Activated CD8-positive, alpha-beta T cell treated with anti-CD3 and anti-CD28 coated beads for 36 hours (primary cell): ENCODE measurements at regions not wholly inside any gene's neighbourhood (a gene's known extent, or its start where the extent isn't known, plus 50 kb on each side); places are given as distances from the start of the nearest gene placed in this dataset.

ENCODE experiments used
- ATAC-seq: fragments of 200-7000 bp; cut with Tn5 transposase; one replicate; pipeline ENCODE4 v1.10.0; 2021; ENCODE audit warnings: mild to moderate bottlenecking, moderate library complexity
- CTCF ChIA-PET: fragments of 350-600 bp; sonication (Branson Sonifier 250); formaldehyde crosslinking; loops from one replicate; lab custom pipeline; 2021; ENCODE audit warnings: antibody characterized with exemption; lab: Charles Lee
- POLR2A ChIA-PET: fragments of 350-600 bp; sonication (Branson Sonifier 250); formaldehyde crosslinking; loops from one replicate; lab custom pipeline; 2021; ENCODE audit warnings: antibody characterized with exemption; lab: Charles Lee
- DNase-seq: peaks from one replicate; pipeline ENCODE4 v3.0.0-alpha.2; 2020
- H3K27ac Mint-ChIP-seq: one replicate; pipeline ENCODE4 v1.8.0; 2021; ENCODE audit warnings: mild to moderate bottlenecking, mixed read lengths
- H3K27me3 Mint-ChIP-seq: one replicate; pipeline ENCODE4 v1.8.0; 2021; ENCODE audit warnings: mixed read lengths
- H3K36me3 Mint-ChIP-seq: one replicate; pipeline ENCODE4 v1.8.0; 2021; ENCODE audit warnings: low read depth, mixed read lengths
- H3K4me1 Mint-ChIP-seq: one replicate; pipeline ENCODE4 v1.8.0; 2021; ENCODE audit warnings: low read depth, mixed read lengths
- H3K4me3 Mint-ChIP-seq: one replicate; pipeline ENCODE4 v1.8.0; 2021; ENCODE audit warnings: mild to moderate bottlenecking, moderate library complexity, mixed read lengths
- H3K9me3 Mint-ChIP-seq: one replicate; pipeline ENCODE4 v1.8.0; 2021; ENCODE audit warnings: mixed read lengths
- CTCF ChIP-seq: fragments of 200-600 bp; IDR thresholded peaks from one replicate; pipeline ENCODE4 v1.8.0; 2022; ENCODE audit warnings: antibody characterized with exemption, mild to moderate bottlenecking
- intact Hi-C: fragments of 100-400 bp; cut with micrococcal nuclease; formaldehyde crosslinking; loops from one replicate; pipeline ENCODE4 v1.10.0; 2022

- CTCF ChIA-PET = interaction anchor here (0.8 to 1.1 kb wide), 3 partner anchors 14 to 22 kb away, joined by 3 read pairs; no protein-coding TSS in a partner anchor
- TF ChIP-seq CTCF = no peak
- peak; percentile 74 for ATAC-seq
- peak overlapping the region; percentile 86 for H3K27ac Mint-ChIP-seq
- no peaks in the 10 kb centered on the region for H3K9me3 Mint-ChIP-seq
- peak; percentile 70 for DNase-seq
- H3K27me3 Mint-ChIP-seq = no peaks in the 10 kb centered on the region
- H3K4me1 Mint-ChIP-seq = peaks cover 43% of the 10 kb centered on the region
- H3K4me3 Mint-ChIP-seq = peak overlapping the region; percentile 31
- intact Hi-C loops = loop anchor here (10.0 kb wide), 1 partner anchor 154 kb away; the partner anchor contains the start of gene RPS6KA3
- POLR2A ChIA-PET = interaction anchor here (0.7 to 1.5 kb wide), 4 partner anchors 9 to 278 kb away, joined by 3 to 4 read pairs (median 3); no protein-coding TSS in a partner anchor
- H3K36me3 Mint-ChIP-seq = no peaks in the 10 kb centered on the region
These were observed 151.9 kb upstream of the RPS6KA3 start for GRCh38 chrX:20418379-20419150.

- peak; percentile 47 for DNase-seq
- ChIA-PET CTCF (interaction anchor here (0.8 to 1.5 kb wide), 2 partner anchors 8 to 162 kb away, joined by 4 read pairs; no protein-coding TSS in a partner anchor), POLR2A (interaction anchor here (1.6 kb wide), 1 partner anchor 149 kb away, joined by 3 read pairs; no protein-coding TSS in a partner anchor)
- H3K4me3 Mint-ChIP-seq = no peak overlapping the region
- peaks cover 3% of the 10 kb centered on the region for H3K36me3 Mint-ChIP-seq
- intact Hi-C loops = loop anchor here (10.0 kb wide), 1 partner anchor 150 kb away; the partner anchor contains the start of gene RPS6KA3
- H3K27me3 Mint-ChIP-seq = no peaks in the 10 kb centered on the region
- TF ChIP-seq CTCF = no peak
- peaks cover 43% of the 10 kb centered on the region for H3K4me1 Mint-ChIP-seq
- H3K9me3 Mint-ChIP-seq = peaks cover 4% of the 10 kb centered on the region
- peak overlapping the region; percentile 85 for H3K27ac Mint-ChIP-seq
- peak; percentile 47 for ATAC-seq
These were observed 148.2 kb upstream of the RPS6KA3 start for GRCh38 chrX:20414762-20415445.

- ATAC-seq (peak; percentile 14), DNase-seq (no peak)
- no peaks in the 10 kb centered on the region for H3K27me3 Mint-ChIP-seq
- H3K9me3 Mint-ChIP-seq = peaks cover 4% of the 10 kb centered on the region
- intact Hi-C loops = loop anchor here (10.0 kb wide), 1 partner anchor 149 kb away; the partner anchor contains the start of gene RPS6KA3
- peak overlapping the region; percentile 85 for H3K27ac Mint-ChIP-seq
- ChIA-PET CTCF (interaction anchor here (1.6 kb wide), 1 partner anchor 162 kb away, joined by 4 read pairs; no protein-coding TSS in a partner anchor), POLR2A (interaction anchor here (0.6 to 1.6 kb wide), 2 partner anchors 148 to 530 kb away, joined by 3 read pairs; no protein-coding TSS in a partner anchor)
- peaks cover 3% of the 10 kb centered on the region for H3K36me3 Mint-ChIP-seq
- H3K4me1 Mint-ChIP-seq = peaks cover 41% of the 10 kb centered on the region
- no peak for TF ChIP-seq CTCF
- H3K4me3 Mint-ChIP-seq = no peak overlapping the region
These were observed 147.4 kb upstream of the RPS6KA3 start for GRCh38 chrX:20414066-20414465.

- intact Hi-C loops = loop anchor here (10.0 kb wide), 1 partner anchor 148 kb away; the partner anchor contains the start of gene RPS6KA3
- peak overlapping the region; percentile 85 for H3K27ac Mint-ChIP-seq
- peak; percentile 74 for ATAC-seq
- CTCF ChIA-PET = interaction anchor here (1.0 to 1.6 kb wide), 2 partner anchors 24 to 160 kb away, joined by 3 to 4 read pairs; no protein-coding TSS in a partner anchor
- peak; percentile 72 for DNase-seq
- peak overlapping the region; percentile 55 for H3K4me3 Mint-ChIP-seq
- peaks cover 4% of the 10 kb centered on the region for H3K9me3 Mint-ChIP-seq
- peaks cover 30% of the 10 kb centered on the region for H3K4me1 Mint-ChIP-seq
- H3K27me3 Mint-ChIP-seq = no peaks in the 10 kb centered on the region
- POLR2A ChIA-PET = interaction anchor here (0.8 to 1.5 kb wide), 5 partner anchors 10 to 160 kb away, joined by 3 to 5 read pairs (median 3); partner anchors contain the start of gene RPS6KA3
- peaks cover 3% of the 10 kb centered on the region for H3K36me3 Mint-ChIP-seq
- no peak for TF ChIP-seq CTCF
These were observed 146.3 kb upstream of the RPS6KA3 start for GRCh38 chrX:20412871-20413486.
